ENCODE measurements at regions not wholly inside any gene's neighbourhood (a gene's known extent, or its start where the extent isn't known, plus 50 kb on each side); places are given as distances from the start of the nearest gene placed in this dataset.
"Not testable (repeated sequence)": the region's sequence is repeated elsewhere in the genome, so short reads cannot be mapped to it uniquely, and the experiment has no call there.

GRCh38 chr3:72032441-72033135 lies 247.6 kb upstream of the PROK2 start:
- peak; percentile 17 for DNase-seq (ENCODE audit: low read depth, low spot score)

GRCh38 chr3:72031581-72031980 lies 246.6 kb upstream of the PROK2 start:
- no peak for DNase-seq (ENCODE audit: low read depth, low spot score)

- DNase-seq (ENCODE audit: low read depth, low spot score), result not testable (repeated sequence)
Observed at GRCh38 chr3:72030296-72030695, 245.3 kb upstream of the PROK2 start.

- DNase-seq (ENCODE audit: low read depth, low spot score), result peak; percentile 80
Observed at GRCh38 chr3:72028726-72029125, 243.8 kb upstream of the PROK2 start.

- not testable (repeated sequence) for DNase-seq (ENCODE audit: low read depth, low spot score)
Observed at GRCh38 chr3:72028307-72028706, 243.4 kb upstream of the PROK2 start.

- not testable (repeated sequence) for DNase-seq (ENCODE audit: low read depth, low spot score)
Observed at GRCh38 chr3:72027728-72028127, 242.8 kb upstream of the PROK2 start.

GRCh38 chr3:72022027-72022426 lies 237.1 kb upstream of the PROK2 start:
- DNase-seq (ENCODE audit: low read depth, low spot score), result no peak

- DNase-seq (ENCODE audit: low read depth, low spot score), result no peak
Observed at GRCh38 chr3:72021531-72021930, 236.6 kb upstream of the PROK2 start.

- DNase-seq (ENCODE audit: low read depth, low spot score), result no peak
Observed at GRCh38 chr3:72018343-72018984, 233.5 kb upstream of the PROK2 start.

GRCh38 chr3:72017935-72018334 lies 233.0 kb upstream of the PROK2 start:
- no peak for DNase-seq (ENCODE audit: low read depth, low spot score)

- DNase-seq (ENCODE audit: low read depth, low spot score), result no peak
Observed at GRCh38 chr3:72017311-72017710, 232.4 kb upstream of the PROK2 start.

- no peak for DNase-seq (ENCODE audit: low read depth, low spot score)
Observed at GRCh38 chr3:72015463-72015862, 230.5 kb upstream of the PROK2 start.

GRCh38 chr3:72013084-72013483 lies 228.1 kb upstream of the PROK2 start:
- no peak for DNase-seq (ENCODE audit: low read depth, low spot score)

GRCh38 chr3:72012363-72012762 lies 227.4 kb upstream of the PROK2 start:
- no peak for DNase-seq (ENCODE audit: low read depth, low spot score)

- DNase-seq (ENCODE audit: low read depth, low spot score), result no peak
Observed at GRCh38 chr3:72011485-72011884, 226.5 kb upstream of the PROK2 start.

- DNase-seq (ENCODE audit: low read depth, low spot score), result no peak
Observed at GRCh38 chr3:72009851-72010443, 225.0 kb upstream of the PROK2 start.

- DNase-seq (ENCODE audit: low read depth, low spot score), result no peak
Observed at GRCh38 chr3:72008226-72008996, 223.5 kb upstream of the PROK2 start.

GRCh38 chr3:72006631-72007556 lies 221.9 kb upstream of the PROK2 start:
- DNase-seq (ENCODE audit: low read depth, low spot score), result no peak

GRCh38 chr3:72004749-72005292 lies 219.9 kb upstream of the PROK2 start:
- no peak for DNase-seq (ENCODE audit: low read depth, low spot score)

- DNase-seq (ENCODE audit: low read depth, low spot score), result no peak
Observed at GRCh38 chr3:72003936-72004335, 219.0 kb upstream of the PROK2 start.

GRCh38 chr3:72001758-72002157 lies 216.8 kb upstream of the PROK2 start:
- DNase-seq (ENCODE audit: low read depth, low spot score), result peak; percentile 35
